OCI-LY7 (cell line): ENCODE measurements at regions not wholly inside any gene's neighbourhood (a gene's known extent, or its start where the extent isn't known, plus 50 kb on each side); places are given as distances from the start of the nearest gene placed in this dataset.

Experiments used
- BruUV-seq: library from RNA; stranded (reverse); fragments of 400-500 nt; replicated peaks from 2 replicates; lab custom pipeline; 2021; lab: Mats Ljungman, UMichigan
- CTCF ChIA-PET: fragments of 300-600 bp; sonication (Branson Sonifier 250); formaldehyde crosslinking; loops from one replicate; lab custom pipeline; 2022; ENCODE audit warnings: antibody characterized with exemption; ENCODE audit not compliant: unreplicated experiment; lab: Charles Lee
- POLR2A ChIA-PET: fragments of 300-600 bp; sonication (Branson Sonifier 250); formaldehyde crosslinking; loops from one replicate; lab custom pipeline; 2022; ENCODE audit warnings: antibody characterized with exemption; lab: Charles Lee
- DNase-seq: peaks from one replicate; pipeline ENCODE4 v3.0.0-alpha.2; 2015; ENCODE audit warnings: low spot score
- H2AFZ ChIP-seq: fragments of 200-600 bp; sonication (generic), shearing (Covaris generic); 2 replicates; pipeline ENCODE4 v1.6.1; 2014; ENCODE audit warnings: mild to moderate bottlenecking, antibody characterized with exemption, low read length, moderate library complexity
- H3K27ac ChIP-seq: fragments of 200-600 bp; sonication (generic); 2 replicates; pipeline ENCODE4 v1.5.1; 2014; ENCODE audit warnings: mixed run types, low read depth, mild to moderate bottlenecking, moderate library complexity, low read length, inconsistent platforms; ENCODE audit not compliant: poor library complexity, severe bottlenecking
- H3K36me3 ChIP-seq: fragments of 200-600 bp; sonication (generic); 2 replicates; pipeline ENCODE4 v1.6.1; 2014; ENCODE audit warnings: mild to moderate bottlenecking, antibody characterized with exemption, low read length, moderate library complexity, mixed read lengths; ENCODE audit not compliant: insufficient read depth
- H3K4me1 ChIP-seq: fragments of 200-600 bp; sonication (generic); 2 replicates; pipeline ENCODE4 v1.5.1; 2014; ENCODE audit warnings: mild to moderate bottlenecking, low read length; ENCODE audit not compliant: insufficient read depth, poor library complexity, severe bottlenecking
- H3K4me2 ChIP-seq: fragments of 200-600 bp; sonication (generic); 2 replicates; pipeline ENCODE4 v1.6.1; 2014; ENCODE audit warnings: mild to moderate bottlenecking, low read length
- H3K4me3 ChIP-seq: fragments of 200-600 bp; sonication (generic); 2 replicates; pipeline ENCODE4 v1.5.1; 2014; ENCODE audit warnings: mild to moderate bottlenecking, low read depth, low read length; ENCODE audit not compliant: poor library complexity, severe bottlenecking
- H3K79me2 ChIP-seq: fragments of 200-600 bp; sonication (generic); 2 replicates; pipeline ENCODE4 v1.6.1; 2016; ENCODE audit warnings: low read depth, mild to moderate bottlenecking, low read length, moderate library complexity, mixed read lengths; ENCODE audit not compliant: insufficient read depth
- H3K9me2 ChIP-seq: fragments of 200-600 bp; sonication (generic); 2 replicates; pipeline ENCODE4 v1.6.1; 2016; ENCODE audit warnings: mild to moderate bottlenecking, low read length, mixed read lengths; ENCODE audit not compliant: insufficient read depth
- H3K9me3 ChIP-seq: fragments of 200-600 bp; sonication (generic); 2 replicates; pipeline ENCODE4 v1.6.1; 2014; ENCODE audit warnings: mild to moderate bottlenecking, mixed run types, low read length, mixed read lengths
- H4K20me1 ChIP-seq: fragments of 200-600 bp; sonication (generic); 2 replicates; pipeline ENCODE4 v1.6.1; 2014; ENCODE audit warnings: mild to moderate bottlenecking, antibody characterized with exemption, low read length, moderate library complexity, mixed read lengths; ENCODE audit not compliant: insufficient read depth
- EZH2phosphoT487 ChIP-seq: fragments of 200-600 bp; sonication (generic); IDR thresholded peaks from 2 replicates; pipeline ENCODE4 v1.6.1; 2018; ENCODE audit warnings: low read depth, borderline replicate concordance, mild to moderate bottlenecking, mixed run types, antibody characterized with exemption, low read length, moderate library complexity, mixed read lengths
- intact Hi-C: fragments of 100-400 bp; cut with micrococcal nuclease; formaldehyde crosslinking; loops from one replicate; pipeline ENCODE4 v1.10.0; 2022; ENCODE audit not compliant: unreplicated experiment
- TF ChIP-seq, protein P1 (sequence below): fragments of 200-600 bp; sonication (generic); conservative IDR thresholded peaks from 2 replicates; pipeline ENCODE4 v1.5.1; 2014; ENCODE audit warnings: mild to moderate bottlenecking, antibody characterized with exemption, low read length, moderate library complexity, mixed read lengths

DNA sequence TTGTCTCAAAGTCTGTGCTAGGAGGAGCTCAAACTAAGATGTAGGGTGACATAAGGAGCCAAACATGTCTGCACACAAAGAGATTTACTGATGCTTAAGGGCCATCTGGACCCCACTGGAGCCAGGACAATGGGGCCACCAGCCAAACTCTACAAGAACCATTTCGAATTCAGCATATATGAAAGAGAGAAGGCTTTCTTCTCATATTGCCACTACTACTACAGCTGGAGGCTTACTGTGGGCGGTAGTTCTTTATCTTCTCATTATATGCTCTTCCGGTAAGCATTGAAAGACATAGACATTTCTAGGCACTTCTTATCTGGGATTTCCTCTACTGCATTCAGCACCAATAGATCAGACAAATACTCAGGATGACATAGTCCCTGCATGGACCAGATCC lies 404.4 kb upstream of the PROK2 start:
- no peak overlapping the region for H3K27ac ChIP-seq
- POLR2A ChIA-PET = interaction anchor here (0.8 to 1.8 kb wide), 4 partner anchors 8 to 402 kb away, joined by 3 to 5 read pairs (median 3); no protein-coding TSS in a partner anchor
- TF ChIP-seq, protein P1, sequence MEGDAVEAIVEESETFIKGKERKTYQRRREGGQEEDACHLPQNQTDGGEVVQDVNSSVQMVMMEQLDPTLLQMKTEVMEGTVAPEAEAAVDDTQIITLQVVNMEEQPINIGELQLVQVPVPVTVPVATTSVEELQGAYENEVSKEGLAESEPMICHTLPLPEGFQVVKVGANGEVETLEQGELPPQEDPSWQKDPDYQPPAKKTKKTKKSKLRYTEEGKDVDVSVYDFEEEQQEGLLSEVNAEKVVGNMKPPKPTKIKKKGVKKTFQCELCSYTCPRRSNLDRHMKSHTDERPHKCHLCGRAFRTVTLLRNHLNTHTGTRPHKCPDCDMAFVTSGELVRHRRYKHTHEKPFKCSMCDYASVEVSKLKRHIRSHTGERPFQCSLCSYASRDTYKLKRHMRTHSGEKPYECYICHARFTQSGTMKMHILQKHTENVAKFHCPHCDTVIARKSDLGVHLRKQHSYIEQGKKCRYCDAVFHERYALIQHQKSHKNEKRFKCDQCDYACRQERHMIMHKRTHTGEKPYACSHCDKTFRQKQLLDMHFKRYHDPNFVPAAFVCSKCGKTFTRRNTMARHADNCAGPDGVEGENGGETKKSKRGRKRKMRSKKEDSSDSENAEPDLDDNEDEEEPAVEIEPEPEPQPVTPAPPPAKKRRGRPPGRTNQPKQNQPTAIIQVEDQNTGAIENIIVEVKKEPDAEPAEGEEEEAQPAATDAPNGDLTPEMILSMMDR = no peak
- no peak for TF ChIP-seq EZH2phosphoT487
- no peak for DNase-seq
- H4K20me1 ChIP-seq = no peaks in the 10 kb centered on the region
- CTCF ChIA-PET = no interaction called here
- peaks cover 17% of the 10 kb centered on the region for H3K4me1 ChIP-seq
- no peaks in the 10 kb centered on the region for H3K79me2 ChIP-seq
- no peak overlapping the region for H3K4me3 ChIP-seq
- no TSS peak for BruUV-seq
- no peak overlapping the region for H2AFZ ChIP-seq
- no peaks in the 10 kb centered on the region for H3K36me3 ChIP-seq
- no peaks in the 10 kb centered on the region for H3K9me2 ChIP-seq
- H3K4me2 ChIP-seq = no peak overlapping the region
- intact Hi-C loops = no loop called here
- peaks cover 11% of the 10 kb centered on the region; the same call in 1 of the 2 replicates for H3K9me3 ChIP-seq

DNA sequence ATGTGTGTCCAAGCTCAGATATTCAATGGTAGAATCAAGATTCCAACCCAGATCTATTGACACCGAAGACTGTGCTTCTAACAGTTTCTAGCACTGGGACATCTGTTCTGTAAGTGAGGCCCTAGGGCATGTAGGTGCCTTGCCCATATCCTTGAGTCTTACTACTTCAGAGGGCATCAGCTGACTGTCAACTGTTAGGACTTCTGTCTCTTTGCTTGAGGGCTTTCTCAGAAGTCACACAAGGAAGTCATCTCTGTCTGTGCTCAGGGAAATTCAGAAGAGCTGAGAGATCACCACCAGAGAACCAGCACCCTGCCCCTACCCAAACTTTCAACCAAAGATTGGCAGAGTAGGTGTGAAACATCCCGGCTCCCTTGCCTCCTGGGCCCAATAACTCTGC lies 403.6 kb upstream of the PROK2 start:
- Histone ChIP-seq H3K79me2 (no peaks in the 10 kb centered on the region), H4K20me1 (no peaks in the 10 kb centered on the region), H3K9me3 (peaks cover 11% of the 10 kb centered on the region; the same call in 1 of the 2 replicates), H3K9me2 (no peaks in the 10 kb centered on the region), H3K4me1 (peaks cover 17% of the 10 kb centered on the region), H2AFZ (no peak overlapping the region), H3K4me3 (no peak overlapping the region), H3K4me2 (no peak overlapping the region), H3K36me3 (no peaks in the 10 kb centered on the region), H3K27ac (no peak overlapping the region)
- intact Hi-C loops = no loop called here
- BruUV-seq = no TSS peak
- POLR2A ChIA-PET = interaction anchor here (0.9 to 1.9 kb wide), 4 partner anchors 8 to 16 kb away, joined by 3 to 5 read pairs (median 4); no protein-coding TSS in a partner anchor
- DNase-seq = no peak
- TF ChIP-seq, protein P1 = no peak
- TF ChIP-seq EZH2phosphoT487 = no peak
- CTCF ChIA-PET = no interaction called here

DNA sequence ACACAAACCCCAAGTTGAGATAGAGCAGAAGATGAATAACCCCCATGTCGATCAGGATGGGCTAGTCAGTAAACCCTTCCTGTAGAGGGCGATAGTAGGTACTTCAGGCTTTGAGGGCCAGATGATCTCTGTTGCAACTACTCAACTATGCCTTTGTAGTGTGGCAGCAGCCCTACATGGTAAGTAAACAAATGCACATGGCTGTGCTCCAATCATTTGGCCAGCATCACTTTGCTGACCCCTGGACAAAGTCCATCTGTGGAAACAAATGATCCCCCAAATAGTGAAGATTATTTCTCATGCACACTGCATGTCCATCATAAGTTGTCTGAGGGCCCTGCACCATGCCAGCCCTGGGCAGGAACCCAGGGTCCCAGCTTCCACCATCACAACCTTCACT lies 402.2 kb upstream of the PROK2 start:
- Histone ChIP-seq H3K9me2 (no peaks in the 10 kb centered on the region), H2AFZ (no peak overlapping the region), H3K27ac (no peak overlapping the region), H3K9me3 (0 out of 2 replicates have a peak, but pooled peaks cover 3% of the 10 kb centered on the region), H4K20me1 (no peaks in the 10 kb centered on the region), H3K4me1 (peaks cover 17% of the 10 kb centered on the region), H3K4me2 (no peak overlapping the region), H3K4me3 (no peak overlapping the region), H3K36me3 (no peaks in the 10 kb centered on the region), H3K79me2 (no peaks in the 10 kb centered on the region)
- ChIA-PET POLR2A (interaction anchor here (0.6 to 1.9 kb wide), 4 partner anchors 10 to 1210 kb away, joined by 3 to 4 read pairs (median 3); no protein-coding TSS in a partner anchor), CTCF (no interaction called here)
- TF ChIP-seq EZH2phosphoT487 = no peak
- TF ChIP-seq, protein P1 = peak; percentile 73
- intact Hi-C loops = no loop called here
- peak; percentile 57 for DNase-seq
- no TSS peak for BruUV-seq
